ENCODE measurements at regions not wholly inside any gene's neighbourhood (a gene's known extent, or its start where the extent isn't known, plus 50 kb on each side); places are given as distances from the start of the nearest gene placed in this dataset.
"Not testable (repeated sequence)": the region's sequence is repeated elsewhere in the genome, so short reads cannot be mapped to it uniquely, and the experiment has no call there.

DNA sequence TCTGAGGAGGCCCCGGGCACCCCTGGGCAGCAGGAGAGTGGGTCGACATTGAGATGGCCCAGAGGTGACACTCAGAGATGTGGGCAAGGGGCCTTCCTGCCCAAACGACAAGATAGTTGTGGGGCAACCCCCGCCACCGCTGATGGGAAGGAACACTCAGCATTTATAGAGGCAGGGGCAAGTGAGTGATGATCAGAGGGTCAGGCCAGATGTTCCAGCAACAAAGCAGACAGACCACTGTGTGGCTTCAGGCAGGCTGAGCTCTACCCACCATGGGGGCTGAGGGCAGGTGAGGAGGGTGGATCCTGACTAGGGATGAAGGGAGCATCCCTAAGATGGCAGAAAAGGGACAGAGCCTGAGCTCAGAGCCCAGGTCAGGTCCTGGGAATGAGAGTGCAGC, 362.7 kb downstream of the PTPRU start:
- DNase-seq (ENCODE audit: low read depth), result no peak
- in situ Hi-C loops (cut with HindIII; ENCODE audit: low pct_unique_long_range_greater_than_20kb, low sequenced_read_pairs), result no loop called here

DNA sequence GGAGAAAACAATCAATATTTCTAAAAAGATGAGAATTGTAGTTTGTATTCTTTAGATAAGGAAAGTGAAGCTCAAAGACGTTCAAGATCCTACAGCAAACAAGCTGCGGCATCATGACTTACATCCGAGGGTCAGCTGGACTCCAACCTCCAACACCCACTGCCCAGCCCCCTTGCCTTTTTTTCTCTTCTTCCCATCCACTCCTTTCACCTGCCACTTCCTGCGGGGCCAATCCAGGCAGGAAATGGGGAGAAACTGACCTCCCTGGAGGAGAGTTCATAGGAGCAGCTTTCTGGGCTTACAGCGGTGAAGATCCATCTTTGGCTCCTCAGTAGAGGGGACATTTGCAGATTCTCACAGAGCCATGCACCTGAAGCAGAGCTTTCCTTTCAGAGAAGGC, 361.5 kb downstream of the PTPRU start:
- in situ Hi-C loops (cut with HindIII; ENCODE audit: low pct_unique_long_range_greater_than_20kb, low sequenced_read_pairs), result no loop called here
- DNase-seq (ENCODE audit: low read depth), result no peak

DNA sequence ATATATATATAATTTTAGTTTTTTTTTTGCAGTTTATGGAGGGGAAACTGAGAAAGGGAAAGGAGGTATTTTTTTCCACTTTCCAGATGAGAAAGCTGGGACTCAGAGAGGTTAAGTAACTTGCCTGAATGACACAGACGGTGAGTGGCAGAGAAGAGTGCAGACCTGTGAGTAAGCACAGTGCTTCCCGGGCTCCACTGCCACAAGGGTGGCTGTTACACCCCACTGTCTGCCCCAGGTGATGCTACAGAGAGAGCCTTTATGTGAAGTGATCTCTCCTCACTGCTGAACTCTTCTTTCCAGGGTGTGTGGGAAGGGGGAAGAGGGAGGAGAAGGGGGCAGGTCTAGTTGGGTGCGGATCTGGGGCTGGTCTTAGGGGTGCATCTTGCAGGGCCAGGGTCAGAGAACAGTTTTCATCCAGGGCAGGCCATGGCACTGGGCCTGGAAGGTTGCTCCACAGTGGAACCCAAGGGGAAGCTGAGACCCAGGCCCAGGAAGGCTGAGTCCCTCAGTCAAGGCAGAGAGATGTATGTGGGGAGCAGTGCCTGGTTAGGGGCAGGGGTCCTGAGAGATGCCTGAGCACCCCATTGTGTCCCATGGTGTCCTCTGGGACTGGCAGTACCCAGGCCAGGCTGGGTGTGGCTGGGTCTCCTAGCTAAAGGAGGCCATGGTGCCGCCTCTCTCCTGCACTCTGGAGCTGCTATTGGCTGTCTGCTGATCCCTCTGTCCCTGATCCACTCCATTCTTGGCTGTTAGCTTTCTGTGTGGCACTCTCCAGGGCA, 357.5 kb downstream of the PTPRU start:
- in situ Hi-C loops (cut with HindIII; ENCODE audit: low pct_unique_long_range_greater_than_20kb, low sequenced_read_pairs), result no loop called here
- DNase-seq (ENCODE audit: low read depth), result no peak

DNA sequence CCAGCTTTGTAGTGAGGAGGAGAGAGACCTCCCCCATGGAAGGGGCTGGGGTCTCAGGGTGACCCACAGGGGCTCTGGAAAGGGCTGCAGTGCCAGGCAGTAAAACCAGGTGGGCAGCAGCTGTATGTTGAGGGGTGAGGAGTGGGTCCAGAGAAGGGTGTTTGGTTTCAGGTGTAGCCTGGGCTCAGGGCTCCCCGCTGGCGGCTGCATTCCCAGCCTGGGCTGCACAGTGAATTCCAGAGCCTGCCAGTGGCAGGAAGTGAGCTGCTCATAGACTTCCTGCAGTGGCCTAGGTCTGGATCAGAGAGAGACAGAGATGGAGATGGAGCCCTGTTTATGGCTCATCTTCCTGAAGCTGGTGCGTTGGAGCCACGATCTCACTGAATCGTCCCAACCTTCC, 356.4 kb downstream of the PTPRU start:
- DNase-seq (ENCODE audit: low read depth), result no peak
- in situ Hi-C loops (cut with HindIII; ENCODE audit: low pct_unique_long_range_greater_than_20kb, low sequenced_read_pairs), result no loop called here

DNA sequence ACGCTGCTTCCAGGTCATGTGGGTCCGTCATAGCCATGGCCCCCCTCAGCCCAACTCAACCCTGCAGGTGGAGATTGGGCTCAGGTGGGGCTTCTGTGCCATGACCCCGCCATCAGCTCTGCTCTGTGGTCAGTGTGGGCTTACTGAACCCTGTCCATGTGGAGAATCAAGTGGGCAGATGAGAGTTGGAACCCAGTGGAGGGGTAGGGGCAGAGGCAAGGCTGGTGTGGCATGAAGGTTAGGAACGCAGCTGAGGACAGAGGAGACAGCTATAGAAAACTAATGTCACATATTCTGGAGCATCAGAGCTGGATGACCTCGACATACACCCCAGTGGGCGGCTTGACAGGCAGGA, 355.9 kb downstream of the PTPRU start:
- DNase-seq (ENCODE audit: low read depth), result no peak
- in situ Hi-C loops (cut with HindIII; ENCODE audit: low pct_unique_long_range_greater_than_20kb, low sequenced_read_pairs), result no loop called here

DNA sequence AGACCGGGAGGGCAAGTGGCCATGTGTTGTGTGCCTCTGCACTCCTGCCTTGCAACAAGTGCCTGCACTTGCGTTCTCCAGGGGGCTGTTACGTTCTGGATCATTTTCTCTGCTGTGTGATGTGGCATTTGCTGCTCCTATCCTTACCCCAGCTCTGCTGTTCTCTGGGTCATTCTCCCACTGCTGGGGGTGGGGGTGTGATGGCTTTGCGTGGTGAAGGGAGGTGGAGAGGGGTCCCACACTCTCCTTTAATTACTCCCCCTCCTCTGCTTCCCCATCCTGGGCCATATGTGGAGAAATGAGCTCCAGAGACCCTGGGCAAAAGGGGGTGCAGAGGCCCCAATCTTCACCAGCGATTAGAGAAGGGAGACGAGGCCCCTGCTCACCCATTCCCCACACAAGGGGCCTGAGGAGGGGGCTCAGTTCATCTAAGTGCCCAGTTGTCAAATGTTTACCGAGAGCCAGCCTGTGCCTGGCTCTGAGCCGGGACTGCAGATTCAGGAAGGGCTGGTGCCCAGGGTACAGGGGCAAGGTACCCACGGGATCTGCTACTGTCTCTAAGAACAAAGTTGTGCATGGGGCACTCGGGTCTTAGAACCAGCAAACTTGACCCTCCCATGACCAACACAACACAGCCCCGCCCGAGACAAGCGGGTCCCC, 355.4 kb downstream of the PTPRU start:
- in situ Hi-C loops (cut with HindIII; ENCODE audit: low pct_unique_long_range_greater_than_20kb, low sequenced_read_pairs), result no loop called here

DNA sequence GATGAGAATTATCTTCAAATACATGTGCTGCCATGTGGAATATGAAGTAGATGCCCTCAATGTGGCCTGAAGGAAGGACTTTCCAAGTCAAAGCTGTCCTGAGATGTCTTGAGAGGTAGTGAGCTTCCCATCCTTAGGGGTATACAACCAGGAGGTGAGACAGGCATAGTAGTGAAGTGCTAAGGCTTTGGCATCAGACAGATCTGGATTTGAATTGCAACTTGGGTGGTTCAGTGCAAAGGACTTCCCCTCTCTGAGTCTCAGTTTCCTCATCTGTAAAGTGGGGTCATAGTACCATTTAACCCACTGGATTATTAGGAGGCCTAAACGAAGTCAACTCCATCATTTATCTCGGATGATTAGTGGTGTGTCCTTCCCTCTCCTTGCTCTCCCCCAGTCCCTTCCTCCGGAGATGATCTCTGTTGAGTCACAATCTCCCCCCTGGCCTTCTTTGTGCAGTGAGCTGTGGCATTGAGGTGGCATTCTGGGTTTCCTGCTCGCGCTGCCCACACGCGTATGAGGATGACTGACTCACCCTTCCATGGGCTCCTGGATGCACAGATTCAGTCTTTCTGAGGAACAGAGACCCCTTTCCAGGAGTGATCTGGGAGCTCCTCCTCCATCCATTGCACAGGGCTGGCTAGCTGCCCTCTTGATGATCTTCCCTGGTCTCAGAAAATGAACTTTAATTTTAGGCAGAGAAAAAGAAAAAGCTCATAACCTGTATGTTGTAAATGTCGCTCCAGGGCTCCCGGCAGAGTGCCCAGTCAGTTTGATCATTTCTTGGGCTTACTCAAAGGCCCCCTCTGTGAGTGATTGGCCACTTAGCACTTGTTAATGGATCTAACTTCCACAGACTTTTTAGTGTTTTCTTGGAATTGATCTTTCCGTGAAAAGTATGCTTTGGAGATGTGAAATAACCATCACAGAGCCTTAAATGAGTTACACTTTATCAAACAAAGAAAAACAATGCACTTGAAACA, 354.6 kb downstream of the PTPRU start:
- peak; percentile 90 for DNase-seq (ENCODE audit: low read depth)
- in situ Hi-C loops (cut with HindIII; ENCODE audit: low pct_unique_long_range_greater_than_20kb, low sequenced_read_pairs), result no loop called here

More for the DNA sequence above, 355.4 kb downstream of the PTPRU start:
- no peak for DNase-seq (ENCODE audit: low read depth)

DNA sequence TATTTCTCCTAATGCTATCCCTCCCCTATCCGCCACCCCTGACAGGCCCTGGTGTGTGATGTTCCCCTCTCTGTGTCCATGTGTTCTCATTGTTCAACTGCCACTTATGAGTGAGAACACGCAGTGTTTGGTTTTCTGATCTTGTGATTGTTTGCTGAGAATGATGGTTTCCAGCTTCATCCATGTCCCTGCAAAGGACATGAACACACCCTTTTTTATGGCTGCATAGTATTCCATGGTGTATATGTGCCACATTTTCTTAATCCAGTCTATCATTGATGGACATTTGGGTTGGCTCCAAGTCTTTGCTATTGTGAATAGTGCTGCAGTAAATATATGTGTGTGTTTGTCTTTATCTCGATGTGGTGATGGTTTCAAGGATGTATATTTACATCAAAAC, 353.4 kb downstream of the PTPRU start:
- DNase-seq (ENCODE audit: low read depth); in situ Hi-C loops (cut with HindIII; ENCODE audit: low pct_unique_long_range_greater_than_20kb, low sequenced_read_pairs): not testable (repeated sequence)

DNA sequence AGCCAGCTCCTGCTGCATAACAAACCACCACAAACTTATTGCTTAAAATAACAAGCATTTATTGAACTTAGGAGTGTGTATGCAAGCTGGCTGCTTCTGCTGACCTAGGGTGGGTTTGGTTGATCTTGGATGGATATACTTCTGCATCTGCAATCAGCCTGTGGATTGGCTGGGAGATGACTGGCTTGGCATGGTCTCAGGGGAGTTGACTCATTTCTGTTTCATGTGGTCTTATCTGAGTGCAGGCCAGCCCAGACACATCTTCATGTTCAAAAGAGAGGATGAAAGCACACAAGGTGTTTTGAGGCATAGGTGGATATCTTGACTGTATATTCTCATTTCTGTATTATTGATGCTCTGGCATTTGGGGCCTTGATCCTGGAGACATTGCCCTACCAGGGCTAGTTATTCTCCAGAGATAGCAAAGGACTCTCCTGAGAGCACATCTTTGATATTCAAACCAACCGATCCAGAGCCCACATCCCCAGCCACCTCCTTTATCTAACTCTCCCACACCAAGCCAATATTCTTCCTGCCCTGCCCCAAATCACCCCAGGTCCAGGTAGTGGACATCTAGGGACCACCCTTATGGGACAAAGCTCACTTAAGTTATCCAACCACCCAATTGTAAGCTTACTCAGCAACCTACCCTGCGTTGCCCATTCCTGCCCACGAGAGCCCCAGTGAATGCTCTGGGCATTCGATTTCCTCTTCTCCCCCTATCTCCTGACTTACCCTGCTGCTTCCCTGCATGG, 350.8 kb downstream of the PTPRU start:
- in situ Hi-C loops (cut with HindIII; ENCODE audit: low pct_unique_long_range_greater_than_20kb, low sequenced_read_pairs), result no loop called here
- DNase-seq (ENCODE audit: low read depth), result no peak

DNA sequence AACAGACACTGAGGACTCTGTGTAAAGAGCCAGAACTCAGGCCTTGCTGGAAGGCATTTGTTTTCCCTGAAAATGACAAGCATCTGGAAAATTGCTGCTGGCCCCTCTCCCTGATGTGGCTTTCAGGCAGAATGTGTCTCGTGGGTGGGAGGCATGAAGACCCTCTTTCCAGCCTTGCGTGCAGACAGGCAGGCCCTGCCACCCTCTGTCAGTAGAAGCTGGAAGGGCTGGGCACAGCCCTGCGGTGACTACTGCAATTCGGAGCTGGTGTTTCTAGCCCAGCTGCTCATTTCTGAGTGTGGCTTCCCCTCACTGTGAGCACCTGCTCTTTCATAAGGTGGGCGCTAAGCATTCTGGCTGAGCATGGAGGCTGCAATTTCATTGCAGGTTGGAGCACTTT, 349.9 kb downstream of the PTPRU start:
- in situ Hi-C loops (cut with HindIII; ENCODE audit: low pct_unique_long_range_greater_than_20kb, low sequenced_read_pairs), result no loop called here
- no peak for DNase-seq (ENCODE audit: low read depth)

DNA sequence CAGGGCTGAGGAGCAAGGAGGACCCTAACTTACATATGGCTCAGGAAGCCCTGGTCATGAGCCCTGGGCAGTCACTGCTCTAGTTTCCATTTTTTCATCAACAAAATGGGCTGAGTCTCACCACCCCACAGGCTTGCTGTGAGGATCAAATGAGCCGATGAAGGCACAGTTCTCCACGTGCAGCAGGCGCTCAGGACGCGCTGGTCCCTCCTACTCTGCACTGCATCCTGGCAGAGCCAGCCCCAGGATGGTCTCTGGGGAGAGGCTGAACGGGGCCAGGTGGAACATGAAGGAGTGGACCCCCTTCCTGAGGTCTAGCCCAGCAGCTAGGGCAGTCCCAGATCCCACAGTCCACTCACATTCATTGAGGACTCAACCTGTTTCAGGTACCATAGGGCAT, 349.3 kb downstream of the PTPRU start:
- in situ Hi-C loops (cut with HindIII; ENCODE audit: low pct_unique_long_range_greater_than_20kb, low sequenced_read_pairs), result no loop called here
- DNase-seq (ENCODE audit: low read depth), result no peak

DNA sequence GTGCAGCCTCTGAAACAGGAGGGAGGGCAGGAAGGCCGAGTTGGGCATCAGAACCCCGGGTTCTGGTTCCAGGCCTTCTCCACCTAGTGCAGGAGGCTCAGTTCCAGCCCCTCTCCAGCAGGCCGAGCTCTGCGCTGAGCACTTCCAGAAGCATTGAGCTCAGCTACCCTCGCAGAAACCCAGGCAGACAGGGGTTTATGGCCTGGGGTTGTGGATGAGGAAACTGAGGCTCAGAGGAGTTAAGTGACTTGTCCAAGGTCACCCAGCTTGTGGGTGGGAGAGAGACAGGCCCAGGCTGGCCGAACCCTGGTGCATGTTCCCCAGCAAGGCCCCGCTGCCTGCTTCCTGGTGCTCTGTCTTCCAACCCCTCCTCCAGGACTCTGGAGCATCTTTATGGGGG, 348.9 kb downstream of the PTPRU start:
- in situ Hi-C loops (cut with HindIII; ENCODE audit: low pct_unique_long_range_greater_than_20kb, low sequenced_read_pairs), result no loop called here
- no peak for DNase-seq (ENCODE audit: low read depth)

DNA sequence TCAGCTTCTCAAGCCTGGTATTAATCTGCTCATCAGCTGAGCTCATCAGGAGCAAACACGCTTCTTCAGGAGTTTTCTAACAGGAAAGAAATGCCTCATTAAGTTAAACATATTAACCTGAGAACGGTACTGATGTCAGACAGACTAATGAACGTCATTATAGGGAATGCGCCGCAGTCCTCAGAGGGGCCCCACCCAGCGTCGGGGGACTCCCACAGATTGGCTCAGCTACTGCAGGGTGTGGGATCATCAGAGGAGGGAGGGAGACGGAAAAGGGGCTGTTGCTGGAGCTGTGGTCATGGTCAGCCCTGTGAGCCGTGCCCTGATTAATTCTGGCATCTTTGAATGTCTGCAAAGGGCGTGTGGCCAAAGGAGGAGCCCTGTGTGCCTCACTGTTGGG, 348.5 kb downstream of the PTPRU start:
- peak; percentile 96 for DNase-seq (ENCODE audit: low read depth)
- in situ Hi-C loops (cut with HindIII; ENCODE audit: low pct_unique_long_range_greater_than_20kb, low sequenced_read_pairs), result no loop called here

DNA sequence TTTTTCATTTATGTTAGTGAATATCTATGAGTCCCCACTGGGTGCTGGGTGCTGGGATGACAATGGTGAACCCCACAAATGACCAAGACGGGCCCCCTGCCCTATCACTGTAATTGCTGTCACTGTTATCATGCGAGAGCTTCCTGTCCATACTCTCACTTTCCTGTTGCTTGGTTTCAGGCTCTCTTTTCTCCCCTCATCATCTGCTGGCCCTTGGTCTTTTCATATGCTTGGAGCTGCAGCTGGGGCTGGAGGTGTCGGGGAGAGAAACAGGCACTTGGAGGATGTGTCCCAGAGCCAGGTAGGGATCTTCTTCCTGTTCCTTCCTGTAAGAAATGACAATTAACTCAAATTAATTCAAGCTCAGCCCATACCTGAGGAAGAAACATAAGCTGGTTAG, 348.0 kb downstream of the PTPRU start:
- in situ Hi-C loops (cut with HindIII; ENCODE audit: low pct_unique_long_range_greater_than_20kb, low sequenced_read_pairs), result no loop called here
- no peak for DNase-seq (ENCODE audit: low read depth)

DNA sequence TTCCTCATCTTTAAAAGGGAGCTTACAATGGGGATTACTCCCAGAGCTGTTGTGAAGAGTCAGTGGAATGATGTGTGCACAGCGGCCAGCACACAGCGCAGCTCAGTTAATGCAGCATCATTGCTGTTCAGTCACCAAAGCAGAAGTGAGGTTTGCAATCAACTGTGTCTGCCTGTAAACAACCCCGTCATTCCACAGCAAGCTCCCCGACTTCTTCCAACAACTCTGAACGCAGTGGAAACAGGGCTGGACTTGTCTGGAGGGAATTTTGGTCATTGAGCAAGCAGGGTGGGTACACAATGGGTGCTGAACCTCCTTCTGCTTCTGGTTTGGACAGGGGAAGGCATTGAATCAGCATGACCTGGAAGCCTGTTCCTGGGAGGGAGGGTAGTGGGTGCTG, 347.4 kb downstream of the PTPRU start:
- peak; percentile 79 for DNase-seq (ENCODE audit: low read depth)
- in situ Hi-C loops (cut with HindIII; ENCODE audit: low pct_unique_long_range_greater_than_20kb, low sequenced_read_pairs), result no loop called here

DNA sequence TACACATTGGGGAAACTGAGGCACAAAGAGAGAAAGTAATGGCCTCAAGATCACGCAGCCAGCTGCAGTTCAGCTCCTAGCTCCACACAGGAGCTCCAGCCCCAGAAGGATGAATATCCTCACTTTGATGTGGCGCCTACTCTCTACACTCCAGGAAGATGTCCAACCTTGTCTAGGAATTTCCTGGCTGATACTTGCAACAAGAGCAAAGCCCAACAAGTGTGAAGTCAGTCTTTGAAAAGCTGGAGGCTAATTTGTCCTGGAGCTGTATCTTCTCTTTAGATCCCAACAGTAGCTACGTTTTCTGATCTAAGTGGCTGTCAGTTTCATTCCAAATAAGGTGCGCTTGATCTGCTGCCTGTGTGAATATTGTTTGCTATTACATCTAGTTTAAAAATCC, 344.9 kb downstream of the PTPRU start:
- in situ Hi-C loops (cut with HindIII; ENCODE audit: low pct_unique_long_range_greater_than_20kb, low sequenced_read_pairs), result no loop called here
- DNase-seq (ENCODE audit: low read depth), result no peak

DNA sequence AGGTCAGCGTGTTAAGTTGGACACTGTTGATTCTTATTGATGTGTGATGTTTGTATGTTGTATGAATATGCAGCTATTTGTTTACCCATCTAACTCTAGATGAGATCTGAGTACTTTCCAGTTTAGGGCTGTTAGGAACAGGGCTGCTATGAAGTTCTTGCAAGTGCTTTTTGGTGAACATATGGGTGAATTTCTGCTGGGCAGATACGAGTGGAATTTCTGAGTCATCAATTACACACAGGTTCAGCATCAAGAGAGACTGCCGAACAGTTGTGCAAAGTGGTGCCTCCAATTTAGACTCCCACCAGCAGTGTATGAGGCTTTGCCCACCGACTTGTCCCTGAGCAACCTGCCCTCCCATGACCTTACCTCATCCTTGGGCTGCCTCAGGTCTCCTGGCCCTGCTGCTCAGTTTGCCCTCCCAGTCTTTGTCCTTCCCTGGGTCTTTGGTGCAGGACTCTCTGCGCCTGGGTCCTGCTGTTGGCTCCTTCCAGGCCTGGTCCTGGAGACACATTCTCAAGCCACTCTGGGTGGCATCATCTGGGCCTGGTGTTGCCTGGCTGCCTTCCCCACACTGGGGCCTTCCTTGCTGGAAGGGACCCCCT, 343.6 kb downstream of the PTPRU start:
- in situ Hi-C loops (cut with HindIII; ENCODE audit: low pct_unique_long_range_greater_than_20kb, low sequenced_read_pairs), result no loop called here
- peak; percentile 37 for DNase-seq (ENCODE audit: low read depth)

DNA sequence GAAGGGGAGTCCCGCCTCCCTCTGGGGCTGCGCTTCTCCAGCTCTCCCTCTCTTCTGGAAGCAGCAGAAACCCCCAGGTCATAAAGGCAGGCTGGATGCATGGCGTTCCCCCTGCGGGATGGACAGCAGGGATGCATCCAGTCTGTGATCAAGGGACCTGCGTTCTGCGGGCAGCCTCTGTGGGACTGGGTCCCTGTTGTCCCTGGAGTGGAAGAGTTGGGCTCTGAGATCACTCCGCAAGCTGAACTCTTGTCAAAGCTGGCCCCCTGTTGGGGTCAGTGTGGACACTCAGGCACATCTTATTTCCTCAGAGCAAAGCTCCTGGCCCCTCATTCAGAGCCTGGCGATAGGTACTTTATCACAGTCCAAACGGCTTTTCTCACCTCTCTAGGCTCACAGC, 341.2 kb downstream of the PTPRU start:
- no peak for DNase-seq (ENCODE audit: low read depth)
- in situ Hi-C loops (cut with HindIII; ENCODE audit: low pct_unique_long_range_greater_than_20kb, low sequenced_read_pairs), result no loop called here
